ENCODE measurements at regions not wholly inside any gene's neighbourhood (a gene's known extent, or its start where the extent isn't known, plus 50 kb on each side); places are given as distances from the start of the nearest gene placed in this dataset.

DNA sequence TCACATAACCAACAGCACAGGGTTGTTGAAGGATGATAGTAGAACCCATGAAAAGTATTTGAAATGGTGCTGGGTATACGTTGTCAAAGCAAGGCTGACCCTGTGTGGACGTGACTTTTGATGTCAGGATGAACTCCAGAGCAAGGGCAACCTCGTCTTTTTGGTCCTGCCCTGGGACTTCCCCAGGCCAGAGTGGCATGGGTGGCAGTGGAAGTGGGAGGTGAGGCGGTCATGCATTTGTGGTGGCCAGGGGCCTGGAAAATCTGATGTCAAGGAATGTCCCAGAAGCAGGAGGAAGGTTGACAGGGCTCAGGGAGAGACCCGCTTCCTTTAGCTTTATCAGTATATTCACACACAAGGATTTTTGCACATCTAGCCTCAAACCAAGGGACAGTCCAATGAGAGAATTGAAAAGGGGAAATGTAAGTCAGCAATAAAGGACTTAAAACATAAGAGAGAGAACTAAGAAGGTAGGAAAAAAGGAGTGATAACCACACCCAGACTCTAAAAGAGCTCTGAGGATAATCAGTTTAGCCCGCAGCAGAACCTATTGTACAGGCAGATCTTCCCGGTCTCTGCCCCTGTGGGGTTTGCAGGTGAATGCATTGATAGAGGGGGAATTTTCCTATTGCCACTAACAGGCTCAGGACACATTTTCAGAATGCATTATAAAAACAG lies 98.8 kb upstream of the HDGFL1 start:
- TF ChIP-seq, protein P1, sequence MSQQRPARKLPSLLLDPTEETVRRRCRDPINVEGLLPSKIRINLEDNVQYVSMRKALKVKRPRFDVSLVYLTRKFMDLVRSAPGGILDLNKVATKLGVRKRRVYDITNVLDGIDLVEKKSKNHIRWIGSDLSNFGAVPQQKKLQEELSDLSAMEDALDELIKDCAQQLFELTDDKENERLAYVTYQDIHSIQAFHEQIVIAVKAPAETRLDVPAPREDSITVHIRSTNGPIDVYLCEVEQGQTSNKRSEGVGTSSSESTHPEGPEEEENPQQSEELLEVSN (IDR thresholded peaks at IDR 0.05; ENCODE audit: borderline replicate concordance, low read depth) = no peak
- no peak for TF ChIP-seq JUN (IDR thresholded peaks at IDR 0.05)
